Breast epithelium (tissue), 4 donors: ENCODE measurements at regions not wholly inside any gene's neighbourhood (a gene's known extent, or its start where the extent isn't known, plus 50 kb on each side); places are given as distances from the start of the nearest gene placed in this dataset.

Source experiments
- DNase-seq, 2 donors: peaks; one replicate each; pipeline ENCODE4 v3.0.0-alpha.2; 2019; ENCODE audit warnings: low spot score in 2 of 2
- H3K27ac ChIP-seq, 2 donors: fragments of 200-600 bp; sonication (generic) in 1 of 2; one replicate each; pipeline ENCODE4 v1.5.1; 2016 to 2019; ENCODE audit warnings: mild to moderate bottlenecking in 1 of 2
- H3K27me3 ChIP-seq, 2 donors: fragments of 200-600 bp; sonication (generic) in 1 of 2; one replicate each; pipeline versions ENCODE4 v1.5.1 to v1.6.0; 2017 to 2019; ENCODE audit warnings: control low read depth in 1 of 2, mild to moderate bottlenecking in 1 of 2
- H3K36me3 ChIP-seq: fragments of 200-600 bp; one replicate; pipeline ENCODE4 v1.5.1; 2019
- H3K4me1 ChIP-seq, 2 donors: fragments of 200-600 bp; sonication (generic); one replicate each; pipeline ENCODE4 v1.5.1; 2016 to 2019; ENCODE audit warnings: control low read depth in 1 of 2
- H3K4me3 ChIP-seq, 3 donors: fragments of 200-600 bp; sonication (generic); 1 replicate in 2 of 3; 2 replicates in 1 of 3; pipeline ENCODE4 v1.5.1; 2016 to 2019; ENCODE audit warnings: mild to moderate bottlenecking in 3 of 3, moderate library complexity in 2 of 3
- H3K9me3 ChIP-seq, 2 donors: fragments of 200-600 bp; sonication (generic) in 1 of 2; one replicate each; pipeline ENCODE4 v1.5.1; 2016 to 2019; ENCODE audit warnings: control low read depth in 1 of 2
- POLR2A ChIP-seq: fragments of 450-650 bp; IDR thresholded peaks from one replicate; pipeline ENCODE4 v1.6.1; 2016; ENCODE audit warnings: antibody characterized with exemption, mild to moderate bottlenecking, moderate library complexity
- POLR2AphosphoS5 ChIP-seq, 3 donors: sonication (generic); formaldehyde crosslinking; IDR thresholded peaks; one replicate each; pipeline ENCODE4 v1.6.1; 2017; ENCODE audit warnings: antibody characterized with exemption in 3 of 3
- intact Hi-C: fragments of 100-400 bp; cut with DNase I; formaldehyde crosslinking; loops from one replicate; pipeline ENCODE4 v1.15.1; 2023; ENCODE audit warnings: low total_unique reads
- TF ChIP-seq, protein P1 (sequence below), 3 donors: fragments of 450-650 bp; IDR thresholded peaks; one replicate each; pipeline ENCODE4 v1.5.1; 2016 to 2017; ENCODE audit warnings: antibody characterized with exemption in 3 of 3, mild to moderate bottlenecking in 3 of 3, moderate library complexity in 3 of 3

DNA sequence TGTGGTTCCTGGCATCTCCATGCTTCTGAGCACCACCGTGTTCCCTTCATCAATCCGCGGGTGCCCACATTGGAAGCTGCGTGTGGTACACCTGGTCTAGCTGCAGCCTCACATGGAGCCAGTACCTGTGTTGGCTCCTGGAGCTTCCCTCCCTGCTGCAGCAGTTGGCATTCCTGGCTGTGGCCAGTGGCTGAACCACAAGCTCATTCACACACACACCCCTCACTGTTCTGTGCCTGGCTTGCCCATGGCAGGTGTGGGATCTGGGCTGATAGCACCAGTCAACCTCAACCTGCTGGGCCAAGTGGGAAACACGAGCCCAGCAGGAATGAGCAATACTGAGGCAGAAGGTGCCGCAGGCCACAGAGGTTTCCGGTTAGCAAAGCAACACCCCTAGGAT, 256.2 kb upstream of the LRFN5 start:
- Histone ChIP-seq H3K36me3 (no peaks in the 10 kb centered on the region), H3K9me3 (no peaks in the 10 kb centered on the region), H3K4me1 (no peaks in the 10 kb centered on the region), H3K27ac (no peak overlapping the region), H3K27me3 (no peaks in the 10 kb centered on the region), H3K4me3 (no peak overlapping the region)
- intact Hi-C loops = no loop called here
- no peak for DNase-seq
- TF ChIP-seq, protein P1, sequence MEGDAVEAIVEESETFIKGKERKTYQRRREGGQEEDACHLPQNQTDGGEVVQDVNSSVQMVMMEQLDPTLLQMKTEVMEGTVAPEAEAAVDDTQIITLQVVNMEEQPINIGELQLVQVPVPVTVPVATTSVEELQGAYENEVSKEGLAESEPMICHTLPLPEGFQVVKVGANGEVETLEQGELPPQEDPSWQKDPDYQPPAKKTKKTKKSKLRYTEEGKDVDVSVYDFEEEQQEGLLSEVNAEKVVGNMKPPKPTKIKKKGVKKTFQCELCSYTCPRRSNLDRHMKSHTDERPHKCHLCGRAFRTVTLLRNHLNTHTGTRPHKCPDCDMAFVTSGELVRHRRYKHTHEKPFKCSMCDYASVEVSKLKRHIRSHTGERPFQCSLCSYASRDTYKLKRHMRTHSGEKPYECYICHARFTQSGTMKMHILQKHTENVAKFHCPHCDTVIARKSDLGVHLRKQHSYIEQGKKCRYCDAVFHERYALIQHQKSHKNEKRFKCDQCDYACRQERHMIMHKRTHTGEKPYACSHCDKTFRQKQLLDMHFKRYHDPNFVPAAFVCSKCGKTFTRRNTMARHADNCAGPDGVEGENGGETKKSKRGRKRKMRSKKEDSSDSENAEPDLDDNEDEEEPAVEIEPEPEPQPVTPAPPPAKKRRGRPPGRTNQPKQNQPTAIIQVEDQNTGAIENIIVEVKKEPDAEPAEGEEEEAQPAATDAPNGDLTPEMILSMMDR (IDR thresholded peaks at IDR 0.05) = no peak
- TF ChIP-seq POLR2A (no peak), POLR2AphosphoS5 (IDR thresholded peaks at IDR 0.05) (no peak)

DNA sequence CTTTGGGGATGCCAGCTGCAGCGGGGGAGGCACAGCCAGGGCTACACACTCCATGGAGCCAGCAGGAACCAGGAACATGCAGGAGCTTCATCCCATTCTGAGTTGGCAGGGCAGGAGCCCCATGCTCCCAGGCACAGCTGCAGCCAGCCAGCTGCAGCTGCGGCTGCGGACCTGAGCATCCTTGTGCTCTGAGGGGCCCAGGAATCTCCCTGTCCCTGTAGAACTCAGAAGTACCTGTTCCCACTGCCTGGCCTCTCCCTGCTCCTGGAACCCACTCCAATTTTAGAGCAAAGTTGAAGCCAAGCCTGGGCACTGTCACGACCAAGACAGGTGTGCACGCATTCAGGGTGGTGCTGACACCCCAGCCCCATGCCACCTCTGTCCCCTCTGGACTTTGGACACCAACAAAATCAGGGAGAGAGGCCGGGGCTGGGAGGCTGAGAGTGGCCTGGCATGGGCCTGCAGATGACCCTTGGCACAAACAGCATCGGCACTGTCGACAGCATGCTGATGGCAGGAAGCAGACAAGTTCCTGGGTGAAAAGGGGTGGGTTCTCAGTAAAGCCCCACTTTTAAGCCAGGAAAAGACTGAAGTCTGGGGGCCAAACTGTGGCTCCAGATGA, 257.3 kb upstream of the LRFN5 start:
- H3K36me3 ChIP-seq = no peaks in the 10 kb centered on the region
- no peak for DNase-seq
- H3K27ac ChIP-seq = no peak overlapping the region
- no peak overlapping the region for H3K4me3 ChIP-seq
- no peaks in the 10 kb centered on the region for H3K9me3 ChIP-seq
- no peaks in the 10 kb centered on the region for H3K4me1 ChIP-seq
- no peaks in the 10 kb centered on the region for H3K27me3 ChIP-seq
- intact Hi-C loops = no loop called here
- TF ChIP-seq POLR2AphosphoS5 (IDR thresholded peaks at IDR 0.05) (no peak), POLR2A (no peak)
- TF ChIP-seq, protein P1 (IDR thresholded peaks at IDR 0.05) = no peak

DNA sequence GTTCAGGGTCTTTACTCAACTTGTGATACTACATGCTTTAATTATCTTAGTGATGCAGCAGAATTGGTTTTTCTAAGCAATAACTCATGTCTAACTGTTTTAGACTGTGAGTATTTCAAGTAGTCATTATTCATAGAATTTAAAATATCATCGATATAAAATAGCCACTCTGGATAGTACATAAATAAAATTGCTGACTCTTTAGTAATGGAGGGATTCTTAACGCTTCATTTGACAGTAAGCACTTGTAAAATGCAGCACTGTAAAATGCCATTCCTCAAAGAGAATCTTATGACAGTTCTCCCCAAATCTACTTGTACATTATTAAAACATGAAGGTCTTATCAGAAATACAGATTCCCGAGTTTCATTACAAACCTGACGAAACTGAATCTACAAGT, 262.8 kb upstream of the LRFN5 start:
- no peaks in the 10 kb centered on the region for H3K36me3 ChIP-seq
- TF ChIP-seq POLR2AphosphoS5 (IDR thresholded peaks at IDR 0.05) = no peak
- TF ChIP-seq POLR2A = no peak
- TF ChIP-seq, protein P1 (IDR thresholded peaks at IDR 0.05) = no peak
- intact Hi-C loops = no loop called here

DNA sequence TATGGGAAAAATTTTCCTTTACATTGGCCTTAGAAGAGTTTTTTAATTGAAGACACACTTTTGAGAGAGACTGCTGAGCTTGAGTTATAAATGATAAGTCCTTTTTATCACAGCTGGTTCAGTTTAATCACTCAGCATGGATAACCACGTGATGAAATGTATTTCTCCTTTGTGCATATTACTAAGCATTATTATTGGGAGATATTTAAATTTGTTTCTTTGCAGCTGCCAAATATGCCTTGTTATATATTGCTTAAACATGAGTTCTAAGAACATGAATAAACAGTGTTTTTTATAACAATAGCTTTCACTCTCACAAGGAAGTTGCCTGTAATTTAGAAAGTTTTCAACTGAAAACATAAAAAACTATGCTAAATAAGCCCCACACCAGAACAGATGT, 293.5 kb upstream of the LRFN5 start:
- DNase-seq = no peak
- no peaks in the 10 kb centered on the region for H3K27me3 ChIP-seq
- no peaks in the 10 kb centered on the region for H3K9me3 ChIP-seq
- H3K4me1 ChIP-seq = no peaks in the 10 kb centered on the region
- H3K4me3 ChIP-seq = no peak overlapping the region
- intact Hi-C loops = no loop called here
- H3K36me3 ChIP-seq = no peaks in the 10 kb centered on the region
- TF ChIP-seq, protein P1 (IDR thresholded peaks at IDR 0.05) = no peak
- TF ChIP-seq POLR2A = no peak
- TF ChIP-seq POLR2AphosphoS5 (IDR thresholded peaks at IDR 0.05) = no peak
- no peak overlapping the region for H3K27ac ChIP-seq

More for the DNA sequence above, 262.8 kb upstream of the LRFN5 start:
- Histone ChIP-seq H3K4me3 (no peak overlapping the region), H3K27me3 (no peaks in the 10 kb centered on the region), H3K4me1 (no peaks in the 10 kb centered on the region), H3K9me3 (no peaks in the 10 kb centered on the region), H3K27ac (no peak overlapping the region)
- no peak for DNase-seq

DNA sequence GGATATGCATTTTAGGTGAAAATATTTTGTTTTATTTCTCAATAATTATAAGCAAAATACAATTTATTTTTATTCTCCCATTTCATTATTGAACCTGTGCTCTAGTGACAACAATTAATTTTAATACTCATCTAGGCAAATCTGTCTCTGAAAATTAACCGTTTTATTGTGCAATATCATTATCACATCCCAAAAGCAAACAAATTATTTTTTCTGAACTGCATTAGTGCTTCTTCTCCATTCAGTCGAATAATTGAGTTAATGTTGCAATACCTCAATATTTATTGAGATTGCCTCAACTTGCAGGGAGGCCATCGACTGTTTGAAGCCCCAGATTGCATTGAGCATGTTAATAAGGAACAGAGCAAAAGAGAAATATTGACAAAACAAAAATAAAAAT, 303.2 kb upstream of the LRFN5 start:
- H3K4me1 ChIP-seq = no peaks in the 10 kb centered on the region
- H3K27ac ChIP-seq = no peak overlapping the region
- H3K36me3 ChIP-seq = no peaks in the 10 kb centered on the region
- intact Hi-C loops = no loop called here
- no peaks in the 10 kb centered on the region for H3K27me3 ChIP-seq
- no peak for DNase-seq
- H3K4me3 ChIP-seq = no peak overlapping the region
- TF ChIP-seq POLR2A (no peak), POLR2AphosphoS5 (IDR thresholded peaks at IDR 0.05) (no peak)
- TF ChIP-seq, protein P1 (IDR thresholded peaks at IDR 0.05) = no peak
- no peaks in the 10 kb centered on the region for H3K9me3 ChIP-seq
